Thoracic aorta (tissue), 2 donors: ENCODE measurements at regions not wholly inside any gene's neighbourhood (a gene's known extent, or its start where the extent isn't known, plus 50 kb on each side); places are given as distances from the start of the nearest gene placed in this dataset.

Source experiments
- ATAC-seq: fragments of 150-250 bp; one replicate; pipeline ENCODE4 v1.8.0; 2017; ENCODE audit warnings: low read depth; ENCODE audit not compliant: insufficient number of reproducible peaks, low FRiP score
- DNase-seq: peaks from one replicate; pipeline ENCODE4 v3.0.0-alpha.2; 2020; ENCODE audit warnings: low spot score
- H3K27ac ChIP-seq, 2 donors: fragments of 200-600 bp; sonication (generic); 1 replicate in 1 of 2; 2 replicates in 1 of 2; pipeline ENCODE4 v1.5.1; 2016; ENCODE audit warnings: mild to moderate bottlenecking in 2 of 2, moderate library complexity in 2 of 2
- H3K27me3 ChIP-seq: fragments of 200-600 bp; sonication (generic); replicated peaks from 2 replicates; pipeline ENCODE4 v1.6.0; 2016; ENCODE audit warnings: mild to moderate bottlenecking; ENCODE audit not compliant: insufficient read depth
- H3K36me3 ChIP-seq: fragments of 200-600 bp; sonication (generic); one replicate; pipeline ENCODE4 v1.5.1; 2016
- H3K4me1 ChIP-seq, 2 donors: fragments of 200-600 bp; sonication (generic); 1 replicate in 1 of 2; 2 replicates in 1 of 2; pipeline versions ENCODE4 v1.5.1 to v1.6.0; 2016; ENCODE audit warnings: low read depth in 2 of 2, mild to moderate bottlenecking in 1 of 2; ENCODE audit not compliant: control insufficient read depth in 1 of 2
- H3K4me3 ChIP-seq: fragments of 200-600 bp; sonication (generic); 2 replicates; pipeline ENCODE4 v1.5.1; 2016; ENCODE audit warnings: mild to moderate bottlenecking
- H3K9me3 ChIP-seq: fragments of 200-600 bp; sonication (generic); 2 replicates; pipeline ENCODE4 v1.5.1; 2016
- TF ChIP-seq, protein P1 (sequence below): fragments of 200-600 bp; sonication (generic); IDR thresholded peaks from one replicate; pipeline ENCODE4 v1.5.1; 2019; ENCODE audit warnings: antibody characterized with exemption

DNA sequence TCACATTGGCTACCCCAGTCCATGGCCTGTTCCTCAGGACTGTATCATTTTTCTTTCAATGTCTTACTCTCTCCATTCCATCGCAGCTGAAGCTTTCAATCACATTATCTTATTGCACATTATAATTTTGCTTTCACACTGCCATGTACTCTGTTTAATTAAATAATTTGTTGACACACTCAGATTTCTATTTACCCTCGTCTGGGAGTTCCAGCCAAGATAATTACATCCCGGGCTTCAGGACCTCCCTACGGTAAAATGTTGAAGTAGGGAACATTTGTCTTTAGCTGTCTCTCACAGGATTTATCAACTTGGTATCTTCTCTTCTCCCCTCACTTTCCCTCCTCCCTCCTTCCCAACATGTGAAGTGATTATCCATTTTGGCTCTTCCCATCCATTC, 177.2 kb upstream of the RASSF8 start:
- H3K4me1 ChIP-seq, result no peaks in the 10 kb centered on the region
- H3K27me3 ChIP-seq, result no peaks in the 10 kb centered on the region
- H3K36me3 ChIP-seq, result no peaks in the 10 kb centered on the region
- H3K9me3 ChIP-seq, result no peaks in the 10 kb centered on the region
- TF ChIP-seq, protein P1, sequence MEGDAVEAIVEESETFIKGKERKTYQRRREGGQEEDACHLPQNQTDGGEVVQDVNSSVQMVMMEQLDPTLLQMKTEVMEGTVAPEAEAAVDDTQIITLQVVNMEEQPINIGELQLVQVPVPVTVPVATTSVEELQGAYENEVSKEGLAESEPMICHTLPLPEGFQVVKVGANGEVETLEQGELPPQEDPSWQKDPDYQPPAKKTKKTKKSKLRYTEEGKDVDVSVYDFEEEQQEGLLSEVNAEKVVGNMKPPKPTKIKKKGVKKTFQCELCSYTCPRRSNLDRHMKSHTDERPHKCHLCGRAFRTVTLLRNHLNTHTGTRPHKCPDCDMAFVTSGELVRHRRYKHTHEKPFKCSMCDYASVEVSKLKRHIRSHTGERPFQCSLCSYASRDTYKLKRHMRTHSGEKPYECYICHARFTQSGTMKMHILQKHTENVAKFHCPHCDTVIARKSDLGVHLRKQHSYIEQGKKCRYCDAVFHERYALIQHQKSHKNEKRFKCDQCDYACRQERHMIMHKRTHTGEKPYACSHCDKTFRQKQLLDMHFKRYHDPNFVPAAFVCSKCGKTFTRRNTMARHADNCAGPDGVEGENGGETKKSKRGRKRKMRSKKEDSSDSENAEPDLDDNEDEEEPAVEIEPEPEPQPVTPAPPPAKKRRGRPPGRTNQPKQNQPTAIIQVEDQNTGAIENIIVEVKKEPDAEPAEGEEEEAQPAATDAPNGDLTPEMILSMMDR, result no peak
- ATAC-seq, result no peak
- no peak overlapping the region for H3K4me3 ChIP-seq
- DNase-seq, result no peak
- no peak overlapping the region for H3K27ac ChIP-seq

DNA sequence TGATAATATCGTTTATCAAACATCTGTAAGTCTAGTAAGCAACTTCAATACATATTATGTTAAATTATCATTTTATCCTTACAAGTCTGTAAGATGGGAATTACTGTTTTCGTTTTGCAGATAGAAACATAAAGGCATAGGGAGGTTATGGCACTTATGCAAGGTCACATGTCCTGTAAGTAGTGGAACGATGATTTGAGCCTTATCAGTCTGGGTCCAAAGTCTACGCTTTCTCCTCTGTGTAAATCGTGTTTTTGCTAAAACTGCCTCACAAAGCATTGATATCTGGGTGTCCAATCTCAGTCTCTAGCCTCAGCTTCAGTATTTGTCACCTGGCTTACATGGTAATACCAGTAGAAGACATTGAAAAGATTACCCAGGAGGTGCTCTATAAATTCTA, 174.9 kb upstream of the RASSF8 start:
- H3K4me3 ChIP-seq, result no peak overlapping the region

DNA sequence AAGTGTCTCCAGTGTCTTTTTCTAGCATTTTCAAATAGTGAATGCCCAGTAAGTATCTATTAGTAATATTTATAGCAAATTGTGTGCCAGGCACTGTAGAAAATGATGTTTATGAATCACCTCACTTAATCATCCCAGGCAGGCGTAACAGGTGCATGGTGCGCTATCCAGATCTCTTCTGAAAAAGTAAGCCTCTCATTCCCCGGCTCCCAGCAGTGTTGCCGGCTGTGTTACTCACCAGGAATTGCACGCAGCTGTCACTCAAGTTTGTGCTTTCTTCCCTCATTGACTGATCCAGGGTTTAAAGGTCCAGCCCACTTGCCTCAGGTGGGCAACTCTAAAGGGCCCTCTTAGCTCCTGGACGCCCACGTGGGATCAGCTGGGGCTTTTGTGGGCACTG, 173.8 kb upstream of the RASSF8 start:
- TF ChIP-seq, protein P1, result no peak

More for the DNA sequence above, 174.9 kb upstream of the RASSF8 start:
- H3K27me3 ChIP-seq, result no peaks in the 10 kb centered on the region
- no peaks in the 10 kb centered on the region for H3K9me3 ChIP-seq
- no peak overlapping the region for H3K27ac ChIP-seq
- ATAC-seq, result no peak
- DNase-seq, result no peak
- no peaks in the 10 kb centered on the region for H3K36me3 ChIP-seq
- peaks cover 0 to 2% of the 10 kb centered on the region in 2 donors for H3K4me1 ChIP-seq
- TF ChIP-seq, protein P1, result no peak

DNA sequence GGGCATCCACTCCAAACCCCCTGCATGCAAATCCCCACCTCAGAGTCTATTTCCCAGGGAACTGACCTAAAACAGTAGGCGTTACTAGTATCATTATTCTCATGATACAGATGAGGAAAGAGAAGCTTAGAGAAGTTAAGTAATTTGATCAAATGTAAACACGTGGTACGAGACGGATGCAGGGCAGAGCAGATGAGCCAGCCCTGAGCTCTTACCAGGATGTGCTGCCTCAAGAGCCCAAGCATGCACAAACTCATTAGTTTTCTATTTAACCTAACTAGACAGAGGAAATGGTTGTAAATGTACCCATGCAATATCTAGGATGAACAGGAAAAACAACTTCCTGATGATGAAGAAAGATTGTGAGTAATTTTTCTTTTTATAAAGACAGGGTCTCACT, 173.3 kb upstream of the RASSF8 start:
- no peak for ATAC-seq
- TF ChIP-seq, protein P1, result no peak
- H3K4me3 ChIP-seq, result no peak overlapping the region

More for the DNA sequence above, 173.8 kb upstream of the RASSF8 start:
- peaks cover 0 to 13% of the 10 kb centered on the region in 2 donors for H3K4me1 ChIP-seq
- no peak for DNase-seq
- no peaks in the 10 kb centered on the region for H3K36me3 ChIP-seq
- H3K27ac ChIP-seq, result no peak overlapping the region
- H3K9me3 ChIP-seq, result no peaks in the 10 kb centered on the region
- ATAC-seq, result no peak
- H3K27me3 ChIP-seq, result no peaks in the 10 kb centered on the region
- no peak overlapping the region for H3K4me3 ChIP-seq

DNA sequence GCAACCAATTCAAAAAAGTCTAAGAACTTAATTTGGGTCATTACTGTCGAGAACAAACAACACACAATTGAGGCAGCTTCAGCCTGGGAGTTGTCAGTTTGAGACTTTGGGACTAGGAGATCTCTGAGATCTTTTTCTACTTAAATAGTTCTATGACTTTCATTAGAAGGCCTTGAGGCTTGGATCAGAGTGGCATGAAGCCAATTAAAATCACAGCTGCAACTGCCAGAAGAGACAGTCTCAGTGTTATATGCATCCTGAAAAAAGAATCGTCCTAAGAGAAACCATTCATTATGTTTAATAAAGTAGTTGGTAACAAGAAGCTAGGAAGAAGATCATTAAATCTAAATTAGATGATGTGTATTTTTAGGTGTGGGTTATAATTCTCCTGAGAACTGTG, 170.8 kb upstream of the RASSF8 start:
- Histone ChIP-seq H3K4me1 (peaks cover 0 to 20% of the 10 kb centered on the region in 2 donors), H3K27me3 (no peaks in the 10 kb centered on the region), H3K27ac (no peak overlapping the region), H3K9me3 (no peaks in the 10 kb centered on the region), H3K4me3 (no peak overlapping the region), H3K36me3 (no peaks in the 10 kb centered on the region)
- ATAC-seq, result no peak
- DNase-seq, result no peak
- TF ChIP-seq, protein P1, result no peak

More for the DNA sequence above, 173.3 kb upstream of the RASSF8 start:
- H3K9me3 ChIP-seq, result no peaks in the 10 kb centered on the region
- H3K36me3 ChIP-seq, result no peaks in the 10 kb centered on the region
- H3K27ac ChIP-seq, result no peak overlapping the region
- no peaks in the 10 kb centered on the region for H3K27me3 ChIP-seq
- no peak for DNase-seq
- peaks cover 0 to 17% of the 10 kb centered on the region in 2 donors for H3K4me1 ChIP-seq
